ENCODE measurements at regions not wholly inside any gene's neighbourhood (a gene's known extent, or its start where the extent isn't known, plus 50 kb on each side); places are given as distances from the start of the nearest gene placed in this dataset.

GRCh38 chr7:121810831-121811672 lies 61.9 kb upstream of the PTPRZ1 start:
- DNase-seq = no peak

- DNase-seq = no peak
Measured at GRCh38 chr7:121807078-121807477, 65.9 kb upstream of the PTPRZ1 start.

GRCh38 chr7:121803039-121803438 lies 69.9 kb upstream of the PTPRZ1 start:
- no peak for DNase-seq

- DNase-seq = no peak
Measured at GRCh38 chr7:121800916-121801675, 71.9 kb upstream of the PTPRZ1 start.

- DNase-seq = no peak
Measured at GRCh38 chr7:121798896-121799295, 74.1 kb upstream of the PTPRZ1 start.

GRCh38 chr7:121798453-121798840 lies 74.5 kb upstream of the PTPRZ1 start:
- DNase-seq = no peak

DNA sequence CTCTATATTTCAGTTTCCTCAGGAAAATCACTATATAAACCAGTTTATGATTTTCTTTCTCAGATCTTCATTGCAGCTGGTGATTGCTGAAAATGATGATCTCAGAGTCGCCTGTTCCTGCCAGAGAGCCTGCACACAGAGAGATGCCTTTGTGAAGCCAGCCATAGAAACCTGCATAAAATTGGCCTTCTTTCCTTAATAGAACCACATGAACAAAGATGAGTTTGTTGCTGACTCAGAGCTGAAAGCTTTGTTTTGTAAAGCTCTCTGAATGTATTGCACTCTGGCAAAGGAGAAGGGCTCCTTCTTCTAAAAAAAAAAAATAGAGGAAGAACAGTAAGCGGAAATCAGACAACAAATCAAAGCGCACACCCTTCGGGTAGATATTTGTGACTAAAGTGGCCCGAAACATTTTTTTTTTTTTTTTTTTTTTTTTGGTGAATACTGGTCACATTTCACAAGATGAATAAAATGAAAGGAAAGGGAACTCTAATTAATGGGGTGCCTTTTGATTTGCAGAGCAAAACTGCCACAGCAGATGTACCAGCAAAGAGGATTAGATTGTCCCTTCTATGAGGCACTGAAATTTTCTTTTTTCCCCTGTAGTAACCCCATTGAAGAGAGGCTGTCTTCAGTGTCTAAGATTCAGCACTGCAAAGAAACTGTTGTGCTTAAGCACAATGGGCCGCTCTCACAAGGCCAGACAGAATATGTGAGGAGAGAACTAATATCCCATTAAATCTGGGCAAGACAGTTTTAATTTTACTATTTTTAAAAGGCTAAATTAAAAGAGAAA lies 75.1 kb upstream of the PTPRZ1 start:
- no peak for DNase-seq

- DNase-seq = no peak
Measured at GRCh38 chr7:121796936-121797656, 75.9 kb upstream of the PTPRZ1 start.

DNA sequence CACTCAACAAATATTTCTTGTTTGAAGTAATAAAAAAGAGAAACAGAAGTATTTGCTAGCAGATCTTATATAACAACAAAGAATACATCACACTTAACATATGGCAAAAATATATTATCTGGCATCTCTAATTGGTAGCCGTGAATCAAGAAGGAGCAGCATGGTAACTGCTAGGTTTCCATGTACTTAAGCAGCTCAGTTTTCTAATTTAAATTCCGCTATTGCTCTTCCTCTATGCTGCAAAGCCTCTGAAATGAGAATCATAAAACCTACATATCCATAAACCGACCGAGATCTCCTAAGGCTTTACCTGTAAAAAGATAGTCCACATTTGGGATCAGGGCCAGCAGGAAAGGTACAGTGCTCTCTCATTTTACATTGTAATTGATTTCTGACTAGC lies 76.6 kb upstream of the PTPRZ1 start:
- no peak for DNase-seq

DNA sequence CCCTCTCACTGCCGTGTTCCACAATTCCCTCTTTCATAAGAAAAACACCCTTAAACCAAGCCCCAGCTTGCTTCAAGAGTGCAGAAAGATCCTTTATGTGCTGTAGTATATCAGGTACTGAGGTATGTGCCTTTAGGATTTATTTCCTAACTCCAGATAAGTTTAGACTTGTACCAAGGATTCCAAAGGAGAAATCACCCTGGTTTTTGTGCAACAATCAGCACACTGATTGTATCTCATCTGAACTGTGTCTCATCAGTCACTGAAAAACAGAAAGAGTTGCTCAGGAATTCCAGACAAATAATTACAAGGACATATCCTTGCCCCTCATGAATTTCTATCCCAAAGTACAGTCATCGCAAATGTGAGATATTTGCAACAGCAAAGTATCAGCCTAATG lies 77.2 kb upstream of the PTPRZ1 start:
- no peak for DNase-seq

DNA sequence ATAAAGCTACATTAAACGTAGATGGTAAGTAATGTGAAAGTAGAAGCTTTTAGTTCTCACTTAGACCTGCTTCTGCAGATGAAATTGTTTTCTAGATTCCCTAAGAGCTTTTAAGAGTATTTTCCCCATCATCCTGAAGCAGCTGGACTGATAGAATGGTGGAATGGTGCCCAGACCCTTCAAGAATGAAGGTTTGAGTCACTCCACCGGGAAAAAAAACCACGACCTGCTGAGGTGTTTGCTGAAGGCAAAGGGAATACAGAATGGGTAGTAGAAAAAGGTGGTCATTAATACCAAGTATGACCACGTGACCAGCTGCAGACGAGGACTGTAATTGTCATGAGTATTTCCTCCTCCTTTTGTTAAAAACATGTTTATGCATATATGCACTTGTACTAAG lies 79.2 kb upstream of the PTPRZ1 start:
- no peak for DNase-seq

GRCh38 chr7:121777672-121778071 lies 95.3 kb upstream of the PTPRZ1 start:
- DNase-seq = no peak

DNA sequence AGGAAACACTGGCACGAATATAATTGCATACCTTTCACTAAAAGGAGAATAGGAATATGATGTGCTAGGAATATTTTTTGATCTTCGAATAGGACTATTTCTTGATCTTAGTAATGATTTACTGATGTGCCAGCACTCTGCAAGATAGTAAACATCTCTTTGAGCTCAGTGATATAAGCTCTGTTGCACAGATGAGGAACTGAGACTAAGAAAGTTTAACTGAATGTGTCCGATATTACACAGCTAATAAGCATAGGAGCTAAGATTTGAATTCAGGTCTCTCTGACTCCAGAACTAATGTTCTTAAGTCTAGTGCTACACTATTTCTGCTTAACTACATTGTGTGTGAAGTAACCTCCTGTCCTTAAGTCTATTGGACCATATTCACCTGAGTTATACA lies 98.4 kb upstream of the PTPRZ1 start:
- DNase-seq = no peak

DNA sequence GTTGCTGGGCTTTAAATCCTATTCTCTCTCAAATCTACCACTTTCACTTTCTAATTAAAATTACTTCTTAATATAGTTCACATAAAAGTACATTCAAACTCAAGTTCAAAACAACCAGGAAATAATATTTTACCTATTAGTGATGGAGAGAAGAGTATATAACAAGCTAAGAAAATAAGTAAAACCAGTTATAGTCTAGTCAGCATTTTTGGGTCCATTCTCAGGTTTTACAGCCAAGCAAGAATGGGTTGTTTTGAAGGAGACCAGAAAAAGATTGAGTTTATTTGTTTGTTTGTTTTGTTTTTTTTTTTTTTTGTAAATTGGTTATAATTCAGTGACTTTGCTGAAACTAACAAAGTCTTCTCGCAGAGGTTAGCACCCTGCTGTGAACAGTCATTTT lies 106.3 kb upstream of the PTPRZ1 start:
- no peak for DNase-seq

GRCh38 chr7:121761399-121761798 lies 111.6 kb upstream of the PTPRZ1 start:
- DNase-seq = no peak

- DNase-seq = no peak
Measured at GRCh38 chr7:121755818-121756552, 117.0 kb upstream of the PTPRZ1 start.

GRCh38 chr7:121755286-121755685 lies 117.7 kb upstream of the PTPRZ1 start:
- DNase-seq = no peak

DNA sequence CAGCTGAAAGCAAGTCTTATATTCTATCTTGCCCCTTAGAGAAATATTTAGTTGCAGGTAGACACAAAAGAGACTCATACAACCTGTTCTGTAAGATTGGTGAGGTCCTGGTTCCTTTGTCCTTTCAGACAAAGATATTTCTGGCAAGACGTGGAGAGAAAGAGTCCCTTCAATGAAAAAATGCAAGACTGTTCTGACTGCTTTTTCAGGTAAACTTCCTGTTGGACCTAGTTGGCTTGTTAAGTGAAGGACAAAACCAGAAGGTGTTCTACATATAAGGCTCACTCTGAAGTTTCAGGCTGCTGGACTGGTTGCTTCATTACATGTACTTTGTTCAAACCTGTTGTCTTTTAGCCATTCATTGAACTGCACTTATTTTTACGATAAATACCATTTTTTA lies 119.0 kb upstream of the PTPRZ1 start:
- no peak for DNase-seq

GRCh38 chr7:121752706-121753105 lies 120.3 kb upstream of the PTPRZ1 start:
- no peak for DNase-seq

GRCh38 chr7:121748546-121748945 lies 124.4 kb upstream of the PTPRZ1 start:
- DNase-seq = no peak

DNA sequence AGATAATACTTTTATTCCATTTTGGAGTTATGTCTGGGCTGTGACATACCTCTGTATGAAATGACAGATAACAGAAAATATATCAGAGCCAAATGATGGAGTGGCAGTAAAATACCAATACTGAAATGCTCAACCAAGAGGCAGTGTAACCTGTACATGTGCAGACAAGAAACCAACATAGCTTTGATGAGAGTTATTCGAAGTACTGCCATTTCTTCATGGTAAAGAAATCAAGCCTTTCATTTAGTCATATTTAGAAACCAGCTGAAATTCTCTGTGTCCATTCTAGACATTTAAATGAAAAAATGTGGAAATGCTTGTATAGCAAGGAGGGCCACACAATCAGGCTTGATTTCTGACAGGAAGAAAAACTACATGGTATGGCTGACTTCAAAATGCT lies 127.1 kb upstream of the PTPRZ1 start:
- no peak for DNase-seq

DNA sequence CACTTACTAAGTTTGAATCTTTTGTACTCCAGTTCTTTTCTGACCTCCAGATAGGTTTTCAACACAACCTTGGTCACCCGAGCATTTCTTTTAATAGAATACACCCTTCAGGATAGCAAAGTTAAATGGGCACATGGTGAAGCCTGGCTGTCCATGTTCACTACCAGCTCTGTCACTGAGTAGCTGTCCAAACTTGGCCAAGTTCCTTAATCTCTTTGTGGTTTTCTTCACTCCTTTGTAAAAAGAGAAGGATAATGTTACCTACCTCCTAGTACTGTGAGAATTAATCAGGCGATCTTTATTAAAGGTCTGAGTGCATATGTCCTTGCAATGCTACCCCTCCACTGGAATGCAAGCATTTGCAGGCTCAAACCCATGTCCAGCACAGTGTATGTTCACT lies 128.1 kb upstream of the PTPRZ1 start:
- DNase-seq = no peak

Measured in NCI-H2171 (cell line).